Tibial nerve (tissue), 4 donors: ENCODE measurements at regions not wholly inside any gene's neighbourhood (a gene's known extent, or its start where the extent isn't known, plus 50 kb on each side); places are given as distances from the start of the nearest gene placed in this dataset.

ENCODE experiments used
- DNase-seq, 2 donors: peaks; one replicate each; pipeline ENCODE4 v3.0.0-alpha.2; 2019; ENCODE audit warnings: low spot score in 2 of 2
- H3K27ac ChIP-seq, 4 donors: fragments of 200-600 bp; sonication (generic) in 3 of 4; one replicate each; pipeline ENCODE4 v1.5.1; 2017 to 2019; ENCODE audit warnings: mild to moderate bottlenecking in 1 of 4
- H3K27me3 ChIP-seq, 2 donors: fragments of 200-600 bp; sonication (generic) in 1 of 2; one replicate each; pipeline versions ENCODE4 v1.5.1 to v1.6.0; 2017 to 2019
- H3K36me3 ChIP-seq, 3 donors: fragments of 200-600 bp; sonication (generic); one replicate each; pipeline ENCODE4 v1.5.1; 2018 to 2019
- H3K4me1 ChIP-seq, 4 donors: fragments of 200-600 bp; sonication (generic) in 3 of 4; one replicate each; pipeline ENCODE4 v1.5.1; 2017 to 2019
- H3K4me3 ChIP-seq, 4 donors: fragments of 200-600 bp; sonication (generic) in 3 of 4; one replicate each; pipeline ENCODE4 v1.5.1; 2017 to 2019; ENCODE audit warnings: mild to moderate bottlenecking in 1 of 4, moderate library complexity in 1 of 4
- H3K9me3 ChIP-seq, 4 donors: fragments of 200-600 bp; sonication (generic) in 3 of 4; one replicate each; pipeline ENCODE4 v1.5.1; 2017 to 2019
- CTCF ChIP-seq, 5 experiments: fragments of 200-600 bp in 3 of 5; fragments of 450-650 bp in 2 of 5; sonication (generic) in 3 of 5; IDR thresholded peaks; one replicate each; pipeline ENCODE4 v1.5.1; 2016 to 2019; ENCODE audit warnings: antibody characterized with exemption in 5 of 5, mild to moderate bottlenecking in 3 of 5, moderate library complexity in 2 of 5
- EP300 ChIP-seq, 2 donors: sonication (generic); formaldehyde crosslinking; IDR thresholded peaks; one replicate each; pipeline ENCODE4 v1.6.1; 2017; ENCODE audit warnings: antibody characterized with exemption in 2 of 2, mild to moderate bottlenecking in 1 of 2
- POLR2A ChIP-seq, 2 donors: fragments of 450-650 bp; IDR thresholded peaks; one replicate each; pipeline ENCODE4 v1.6.1; 2017; ENCODE audit warnings: antibody characterized with exemption in 2 of 2, mild to moderate bottlenecking in 2 of 2, moderate library complexity in 2 of 2
- WGBS, 2 donors: methylation state at CpG; one replicate each; pipeline ENCODE4 v1.1.5; 2018; 5-methylcytosine and 5-hydroxymethylcytosine counted together

GRCh38 chr12:19922717-19923116 is 445.6 kb upstream of the PDE3A start:
- 93 to 97% methylated on average over 2 of the region's 2 CpGs for WGBS, 2 donors
- H3K27ac ChIP-seq = no peak overlapping the region
- TF ChIP-seq EP300 (IDR thresholded peaks at IDR 0.05) (no peak), POLR2A (IDR thresholded peaks at IDR 0.05) (no peak), CTCF (IDR thresholded peaks at IDR 0.05) (no peak)
- H3K36me3 ChIP-seq = no peaks in the 10 kb centered on the region
- H3K4me3 ChIP-seq = no peak overlapping the region
- DNase-seq = no peak
- no peaks in the 10 kb centered on the region for H3K9me3 ChIP-seq
- no peaks in the 10 kb centered on the region for H3K4me1 ChIP-seq
- peaks cover 0 to 2% of the 10 kb centered on the region in 2 donors for H3K27me3 ChIP-seq

- H3K4me3 ChIP-seq = no peak overlapping the region
These were observed 444.0 kb upstream of the PDE3A start for GRCh38 chr12:19924360-19924759.

GRCh38 chr12:19925841-19926240 is 442.5 kb upstream of the PDE3A start:
- Histone ChIP-seq H3K27ac (no peak overlapping the region), H3K4me1 (no peaks in the 10 kb centered on the region), H3K27me3 (peaks cover 0 to 2% of the 10 kb centered on the region in 2 donors), H3K4me3 (no peak overlapping the region), H3K36me3 (no peaks in the 10 kb centered on the region), H3K9me3 (no peaks in the 10 kb centered on the region)
- TF ChIP-seq EP300 (IDR thresholded peaks at IDR 0.05) (no peak), CTCF (IDR thresholded peaks at IDR 0.05) (no peak), POLR2A (IDR thresholded peaks at IDR 0.05) (no peak)
- WGBS, 2 donors = 94 to 99% methylated on average over 2 of the region's 2 CpGs
- no peak for DNase-seq

More at GRCh38 chr12:19924360-19924759, 444.0 kb upstream of the PDE3A start:
- Histone ChIP-seq H3K27me3 (peaks cover 0 to 2% of the 10 kb centered on the region in 2 donors), H3K27ac (no peak overlapping the region), H3K36me3 (no peaks in the 10 kb centered on the region), H3K4me1 (no peaks in the 10 kb centered on the region), H3K9me3 (no peaks in the 10 kb centered on the region)
- no peak for DNase-seq
- TF ChIP-seq EP300 (IDR thresholded peaks at IDR 0.05) = no peak
- TF ChIP-seq POLR2A (IDR thresholded peaks at IDR 0.05) = no peak
- TF ChIP-seq CTCF (IDR thresholded peaks at IDR 0.05) = no peak

GRCh38 chr12:19926266-19926665 is 442.1 kb upstream of the PDE3A start:
- DNase-seq = no peak
- no peaks in the 10 kb centered on the region for H3K4me1 ChIP-seq
- TF ChIP-seq EP300 (IDR thresholded peaks at IDR 0.05) (no peak), CTCF (IDR thresholded peaks at IDR 0.05) (no peak)
- H3K27ac ChIP-seq = no peak overlapping the region
- H3K4me3 ChIP-seq = no peak overlapping the region
- H3K9me3 ChIP-seq = no peaks in the 10 kb centered on the region
- no peaks in the 10 kb centered on the region for H3K36me3 ChIP-seq
- peaks cover 0 to 2% of the 10 kb centered on the region in 2 donors for H3K27me3 ChIP-seq
- WGBS, 2 donors = 90 to 92% methylated on average over 1 of the region's 1 CpG

- Histone ChIP-seq H3K27ac (no peak overlapping the region), H3K4me3 (no peak overlapping the region)
- WGBS, 2 donors = 52 to 63% methylated on average over 2 of the region's 2 CpGs
These were observed 440.7 kb upstream of the PDE3A start for GRCh38 chr12:19927661-19928060.

More at GRCh38 chr12:19927661-19928060, 440.7 kb upstream of the PDE3A start:
- no peak for DNase-seq
- no peaks in the 10 kb centered on the region for H3K36me3 ChIP-seq
- no peak for TF ChIP-seq EP300 (IDR thresholded peaks at IDR 0.05)
- no peak for TF ChIP-seq POLR2A (IDR thresholded peaks at IDR 0.05)
- TF ChIP-seq CTCF (IDR thresholded peaks at IDR 0.05) = no peak
- no peaks in the 10 kb centered on the region for H3K4me1 ChIP-seq
- H3K9me3 ChIP-seq = no peaks in the 10 kb centered on the region
- peaks cover 0 to 2% of the 10 kb centered on the region in 2 donors for H3K27me3 ChIP-seq
